Stimulated activated CD4-positive, alpha-beta T cell treated with anti-CD3 and anti-CD28 coated beads, TNF-alpha, amount 100 ng/mL, for 24 hours (primary cell): ENCODE measurements at regions not wholly inside any gene's neighbourhood (a gene's known extent, or its start where the extent isn't known, plus 50 kb on each side); places are given as distances from the start of the nearest gene placed in this dataset.

ENCODE experiments used
- DNase-seq, 3 experiments: peaks; one replicate each; pipeline ENCODE4 v3.0.0-alpha.2; 2020; ENCODE audit warnings: low read depth in 3 of 3

GRCh38 chr6:167674486-167674885, 152.2 kb upstream of the AFDN start:
- DNase-seq, result no peak

- no peak for DNase-seq
Observed at GRCh38 chr6:167676000-167676665, 150.6 kb upstream of the AFDN start.

- no peak for DNase-seq
Observed at GRCh38 chr6:167676666-167677421, 149.9 kb upstream of the AFDN start.

- no peak for DNase-seq
Observed at GRCh38 chr6:167677422-167677789, 149.3 kb upstream of the AFDN start.

- no peak for DNase-seq
Observed at GRCh38 chr6:167678102-167679101, 148.3 kb upstream of the AFDN start.

- DNase-seq, result no peak
Observed at GRCh38 chr6:167679122-167679736, 147.5 kb upstream of the AFDN start.

GRCh38 chr6:167679790-167680604, 146.7 kb upstream of the AFDN start:
- no peak for DNase-seq

GRCh38 chr6:167680605-167681149, 146.0 kb upstream of the AFDN start:
- DNase-seq, result no peak

- DNase-seq, result no peak
Observed at GRCh38 chr6:167682125-167682524, 144.6 kb upstream of the AFDN start.

GRCh38 chr6:167682546-167683027, 144.1 kb upstream of the AFDN start:
- DNase-seq, result no peak

GRCh38 chr6:167683028-167683862, 143.5 kb upstream of the AFDN start:
- DNase-seq, result no peak

- DNase-seq, result no peak
Observed at GRCh38 chr6:167684276-167685104, 142.2 kb upstream of the AFDN start.

- no peak for DNase-seq
Observed at GRCh38 chr6:167685654-167686053, 141.1 kb upstream of the AFDN start.

- no peak for DNase-seq
Observed at GRCh38 chr6:167686204-167686893, 140.4 kb upstream of the AFDN start.

GRCh38 chr6:167687116-167687725, 139.5 kb upstream of the AFDN start:
- no peak for DNase-seq

GRCh38 chr6:167688123-167688522, 138.6 kb upstream of the AFDN start:
- DNase-seq, result no peak

- DNase-seq, result no peak
Observed at GRCh38 chr6:167689278-167689677, 137.4 kb upstream of the AFDN start.

GRCh38 chr6:167689751-167690150, 137.0 kb upstream of the AFDN start:
- no peak for DNase-seq
